Ovary (tissue), 7 donors: ENCODE measurements at regions not wholly inside any gene's neighbourhood (a gene's known extent, or its start where the extent isn't known, plus 50 kb on each side); places are given as distances from the start of the nearest gene placed in this dataset.

Experiments
- DNase-seq, 5 donors: peaks; one replicate each; pipeline ENCODE4 v3.0.0-alpha.2; 2019 to 2020
- H3K27ac ChIP-seq, 2 donors: fragments of 200-600 bp; one replicate each; pipeline versions ENCODE4 v1.5.1 to v1.8.0; 2019 to 2022
- H3K27me3 ChIP-seq: fragments of 200-600 bp; one replicate; pipeline ENCODE4 v1.8.0; 2022
- H3K36me3 ChIP-seq: fragments of 200-600 bp; sonication (generic); one replicate; pipeline ENCODE4 v1.5.1; 2019
- H3K4me1 ChIP-seq: one replicate; pipeline ENCODE4 v1.8.1; 2013; ENCODE audit warnings: mild to moderate bottlenecking, moderate library complexity; ENCODE audit not compliant: insufficient read depth
- H3K4me3 ChIP-seq: fragments of 200-600 bp; sonication (generic); one replicate; pipeline ENCODE4 v1.5.1; 2017
- H3K9me3 ChIP-seq, 2 donors: fragments of 200-600 bp in 1 of 2; sonication (generic) in 1 of 2; one replicate each; pipeline versions ENCODE4 v1.5.1 to v1.8.1; 2013 to 2019; ENCODE audit warnings: mild to moderate bottlenecking in 1 of 2, moderate library complexity in 1 of 2
- CTCF ChIP-seq, 3 donors: fragments of 450-650 bp in 2 of 3; fragments of 200-600 bp in 1 of 3; IDR thresholded peaks; one replicate each; pipeline versions ENCODE4 v1.5.1 to v1.8.0; 2016 to 2022; ENCODE audit warnings: antibody characterized with exemption in 3 of 3, mild to moderate bottlenecking in 1 of 3
- EP300 ChIP-seq: sonication (generic); formaldehyde crosslinking; IDR thresholded peaks from one replicate; pipeline ENCODE4 v1.6.1; 2017; ENCODE audit warnings: antibody characterized with exemption
- POLR2A ChIP-seq: fragments of 450-650 bp; IDR thresholded peaks from one replicate; pipeline ENCODE4 v1.6.1; 2017; ENCODE audit warnings: antibody characterized with exemption, mild to moderate bottlenecking, moderate library complexity
- WGBS, 3 donors: extraction: QIAGEN DNeasy Blood & Tissue Kit in 1 of 3; methylation state at CpG; one replicate each; pipeline versions ENCODE4 v1.1.5 to v1.1.7; 2013 to 2017; 5-methylcytosine and 5-hydroxymethylcytosine counted together
- intact Hi-C, 4 donors: fragments of 100-400 bp; cut with DNase I; formaldehyde crosslinking; loops; one replicate each; pipeline versions ENCODE4 v1.11.0 to v1.15.1; 2022 to 2023
- donor health status: DM: no; HTN: no; CAD: no; lungs with moderate emphysema.
- donor health status: DM: no; HTN: no; CAD: no.
- donor health status: Bipolar disorder and iron deficiency.
- donor health status: DM: no; HTN: no; CAD: no.
- donor health status: DM: yes; HTN: yes; CAD: no.

GRCh38 chr5:107147589-107147988 is 523.1 kb downstream of the EFNA5 start:
- H3K27ac ChIP-seq = no peak overlapping the region
- intact Hi-C loops = no loop called here
- DNase-seq = no peak
- no peaks in the 10 kb centered on the region for H3K4me1 ChIP-seq
- 24 to 38% (median 29%) methylated on average over 1 of the region's 1 CpG for WGBS, 3 donors
- H3K27me3 ChIP-seq = no peaks in the 10 kb centered on the region
- no peaks in the 10 kb centered on the region for H3K36me3 ChIP-seq
- H3K4me3 ChIP-seq = no peak overlapping the region
- H3K9me3 ChIP-seq = no peaks in the 10 kb centered on the region
- TF ChIP-seq POLR2A (no peak), CTCF (IDR thresholded peaks at IDR 0.05) (no peak), EP300 (no peak)

- H3K4me1 ChIP-seq = no peaks in the 10 kb centered on the region
- no peaks in the 10 kb centered on the region for H3K27me3 ChIP-seq
- no peaks in the 10 kb centered on the region for H3K9me3 ChIP-seq
- 23 to 26% (median 26%) methylated on average over 4 of the region's 4 CpGs for WGBS, 3 donors
- no peak overlapping the region for H3K4me3 ChIP-seq
- TF ChIP-seq EP300 (no peak), POLR2A (no peak), CTCF (IDR thresholded peaks at IDR 0.05) (no peak)
- no peak for DNase-seq
- intact Hi-C loops = no loop called here
- H3K36me3 ChIP-seq = no peaks in the 10 kb centered on the region
- no peak overlapping the region for H3K27ac ChIP-seq
Observed at GRCh38 chr5:107146901-107147300, 523.8 kb downstream of the EFNA5 start.

- no peaks in the 10 kb centered on the region for H3K36me3 ChIP-seq
- no peak overlapping the region for H3K4me3 ChIP-seq
- DNase-seq = no peak
- 75 to 77% (median 75%) methylated on average over 2 of the region's 2 CpGs for WGBS, 3 donors
- H3K27ac ChIP-seq = no peak overlapping the region
- intact Hi-C loops = no loop called here
- TF ChIP-seq EP300 = no peak
- H3K9me3 ChIP-seq = no peaks in the 10 kb centered on the region
- H3K27me3 ChIP-seq = no peaks in the 10 kb centered on the region
- H3K4me1 ChIP-seq = no peaks in the 10 kb centered on the region
Observed at GRCh38 chr5:107135391-107135790, 535.3 kb downstream of the EFNA5 start.

GRCh38 chr5:107134931-107135330 is 535.8 kb downstream of the EFNA5 start:
- no peak for TF ChIP-seq CTCF (IDR thresholded peaks at IDR 0.05)
- no peak for TF ChIP-seq EP300
- no peak for TF ChIP-seq POLR2A
- no peak for DNase-seq
- Histone ChIP-seq H3K4me3 (no peak overlapping the region), H3K4me1 (no peaks in the 10 kb centered on the region), H3K27ac (no peak overlapping the region), H3K27me3 (no peaks in the 10 kb centered on the region), H3K9me3 (no peaks in the 10 kb centered on the region), H3K36me3 (no peaks in the 10 kb centered on the region)
- 82 to 89% (median 87%) methylated on average over 2 of the region's 2 CpGs for WGBS, 3 donors
- intact Hi-C loops = no loop called here

DNA sequence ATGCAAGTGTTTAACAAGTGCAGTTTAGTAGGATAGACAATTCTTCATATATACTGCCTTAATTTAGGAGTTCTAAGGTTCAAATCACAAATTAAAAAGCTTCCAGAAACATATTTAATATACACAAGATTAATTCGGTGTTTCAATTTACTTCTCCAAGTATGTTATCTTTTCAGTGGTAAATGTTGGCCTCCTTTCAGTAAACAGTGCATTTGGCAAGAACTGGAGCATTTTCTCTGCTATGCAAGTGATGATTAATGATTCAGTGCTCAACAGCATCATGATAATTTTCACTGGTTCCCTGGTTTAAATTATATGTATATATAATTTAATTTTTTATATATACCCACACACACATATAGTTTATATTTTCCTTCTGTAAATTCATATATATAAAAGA is 541.7 kb downstream of the EFNA5 start:
- Histone ChIP-seq H3K9me3 (no peaks in the 10 kb centered on the region), H3K4me3 (no peak overlapping the region), H3K27ac (no peak overlapping the region), H3K36me3 (no peaks in the 10 kb centered on the region), H3K4me1 (no peaks in the 10 kb centered on the region), H3K27me3 (no peaks in the 10 kb centered on the region)
- intact Hi-C loops = no loop called here
- no peak for DNase-seq
- TF ChIP-seq CTCF (IDR thresholded peaks at IDR 0.05) (no peak), EP300 (no peak), POLR2A (no peak)
- 2 to 4% (median 3%) methylated on average over 1 of the region's 1 CpG for WGBS, 3 donors
